ENCODE measurements at regions not wholly inside any gene's neighbourhood (a gene's known extent, or its start where the extent isn't known, plus 50 kb on each side); places are given as distances from the start of the nearest gene placed in this dataset.

GRCh38 chr3:148631124-148631903 is 66.4 kb upstream of the AGTR1 start:
- TF ChIP-seq CTCF (IDR thresholded peaks at IDR 0.05; ENCODE audit: poor library complexity, severe bottlenecking) = no peak
- TF ChIP-seq POLR2AphosphoS5 (IDR thresholded peaks at IDR 0.05) = no peak
- TF ChIP-seq EP300 (conservative IDR thresholded peaks at IDR 0.05; ENCODE audit: poor library complexity, severe bottlenecking) = no peak
- TF ChIP-seq EZH2 (IDR thresholded peaks at IDR 0.05; ENCODE audit: borderline replicate concordance, insufficient read depth, low read length, poor library complexity, severe bottlenecking) = no peak
- TF ChIP-seq TAF1 (IDR thresholded peaks at IDR 0.05; ENCODE audit: low read depth) = no peak
- TF ChIP-seq REST (IDR thresholded peaks at IDR 0.05; ENCODE audit: borderline replicate concordance) = no peak
- TF ChIP-seq SMC3 (conservative IDR thresholded peaks at IDR 0.05; ENCODE audit: poor library complexity) = no peak
